B cell (primary cell): ENCODE measurements at regions not wholly inside any gene's neighbourhood (a gene's known extent, or its start where the extent isn't known, plus 50 kb on each side); places are given as distances from the start of the nearest gene placed in this dataset.

Source experiments
- ATAC-seq: fragments of 200-7000 bp; cut with Tn5 transposase; one replicate; pipeline ENCODE4 v1.10.0; 2021; ENCODE audit warnings: low read depth, mild to moderate bottlenecking, moderate number of reproducible peaks, moderate library complexity
- CTCF ChIA-PET: fragments of 350-600 bp; sonication (Branson Sonifier 250); formaldehyde crosslinking; loops from one replicate; lab custom pipeline; 2021; ENCODE audit warnings: antibody characterized with exemption, inconsistent platforms; lab: Charles Lee
- POLR2A ChIA-PET: fragments of 350-600 bp; sonication (Branson Sonifier 250); formaldehyde crosslinking; loops from one replicate; lab custom pipeline; 2021; ENCODE audit warnings: antibody characterized with exemption; lab: Charles Lee
- DNase-seq: peaks from one replicate; pipeline ENCODE4 v3.0.0; 2013
- H2AFZ ChIP-seq: 2 replicates; pipeline ENCODE4 v1.6.1; 2012; ENCODE audit warnings: mild to moderate bottlenecking, low read depth, low read length; ENCODE audit not compliant: insufficient read depth, poor library complexity, severe bottlenecking
- H3K27ac ChIP-seq, 2 donors: 1 replicate in 1 of 2; 2 replicates in 1 of 2; pipeline ENCODE4 v1.5.1; 2012 to 2013; ENCODE audit warnings: low read length in 2 of 2, mild to moderate bottlenecking in 2 of 2, moderate library complexity in 1 of 2
- H3K27me3 ChIP-seq, 4 experiments: fragments of 200-600 bp in 1 of 4; sonication (generic) in 1 of 4; replicated peaks in 1 of 4; 1 replicate in 2 of 4; 2 replicates in 2 of 4; pipeline versions ENCODE4 v1.6.1 to v1.7.0; 2013 to 2016; ENCODE audit warnings: low read length in 3 of 4, mild to moderate bottlenecking in 2 of 4, mixed read lengths in 1 of 4, moderate library complexity in 1 of 4; ENCODE audit not compliant: insufficient read depth in 4 of 4, control insufficient read depth in 3 of 4; ENCODE audit errors: control extremely low read depth in 1 of 4
- H3K36me3 ChIP-seq, 2 experiments: replicated peaks in 1 of 2; 1 replicate in 1 of 2; 2 replicates in 1 of 2; pipeline versions ENCODE4 v1.6.1 to v1.7.1; 2013; ENCODE audit warnings: low read length in 1 of 2; ENCODE audit not compliant: insufficient read depth in 2 of 2, control insufficient read depth in 1 of 2; ENCODE audit errors: control extremely low read depth in 1 of 2, extremely low read depth in 1 of 2
- H3K4me1 ChIP-seq, 2 donors: fragments of 200-600 bp in 1 of 2; sonication (generic) in 1 of 2; 1 replicate in 1 of 2; 2 replicates in 1 of 2; pipeline versions ENCODE4 v1.5.1 to v1.6.1; 2013 to 2017; ENCODE audit warnings: low read length in 2 of 2; ENCODE audit not compliant: control insufficient read depth in 2 of 2, insufficient read depth in 2 of 2
- H3K4me2 ChIP-seq: replicated peaks from 2 replicates; pipeline ENCODE3; 2012; ENCODE audit warnings: mild to moderate bottlenecking, low read depth, low read length; ENCODE audit not compliant: poor library complexity, severe bottlenecking
- H3K4me3 ChIP-seq, 5 experiments: fragments of 200-600 bp in 1 of 5; sonication (generic) in 1 of 5; 1 replicate in 3 of 5; 2 replicates in 2 of 5; pipeline versions ENCODE4 v1.5.1 to v1.7.0; 2011 to 2016; ENCODE audit warnings: low read length in 4 of 5, mild to moderate bottlenecking in 4 of 5, low read depth in 2 of 5, control low read depth in 1 of 5, moderate library complexity in 1 of 5; ENCODE audit not compliant: insufficient read depth in 1 of 5; ENCODE audit errors: control extremely low read depth in 1 of 5, extremely low read depth in 1 of 5
- H3K79me2 ChIP-seq: fragments of 200-600 bp; sonication (generic); one replicate; pipeline ENCODE4 v1.6.0; 2016; ENCODE audit warnings: low read length; ENCODE audit not compliant: control insufficient read depth, insufficient read depth
- H3K9ac ChIP-seq: fragments of 200-600 bp; sonication (generic); 2 replicates; pipeline ENCODE4 v1.6.1; 2017; ENCODE audit warnings: mild to moderate bottlenecking, low read length, moderate library complexity
- H3K9me3 ChIP-seq, 3 donors: one replicate each; pipeline versions ENCODE4 v1.6.1 to v1.7.1; 2013; ENCODE audit warnings: low read length in 2 of 3; ENCODE audit not compliant: control insufficient read depth in 2 of 3, insufficient read depth in 1 of 3; ENCODE audit errors: control extremely low read depth in 1 of 3
- H4K20me1 ChIP-seq: 2 replicates; pipeline ENCODE4 v1.6.0; 2012; ENCODE audit warnings: mild to moderate bottlenecking, low read length; ENCODE audit not compliant: insufficient read depth, control insufficient read depth, poor library complexity, severe bottlenecking
- H3K27ac Mint-ChIP-seq: one replicate; pipeline ENCODE4 v1.8.0; 2021; ENCODE audit warnings: mixed read lengths
- H3K27me3 Mint-ChIP-seq: one replicate; pipeline ENCODE4 v1.8.0; 2021; ENCODE audit warnings: mixed read lengths
- H3K4me1 Mint-ChIP-seq: one replicate; pipeline ENCODE4 v1.8.0; 2021; ENCODE audit warnings: mixed read lengths
- H3K4me3 Mint-ChIP-seq: one replicate; pipeline ENCODE4 v1.8.0; 2021; ENCODE audit warnings: mixed read lengths
- H3K9me3 Mint-ChIP-seq: one replicate; pipeline ENCODE4 v1.8.0; 2022; ENCODE audit warnings: mixed read lengths; ENCODE audit not compliant: insufficient read depth
- EZH2 ChIP-seq: IDR thresholded peaks from 2 replicates; pipeline ENCODE4 v1.6.1; 2012; ENCODE audit warnings: borderline replicate concordance, low read depth, mild to moderate bottlenecking, moderate library complexity, low read length; ENCODE audit not compliant: insufficient read depth, poor library complexity, severe bottlenecking
- WGBS: methylation state at CpG from one replicate; pipeline ENCODE4 v1.1.5; 2013; ENCODE audit warnings: missing lambda C conversion rate; ENCODE audit not compliant: insufficient coverage; 5-methylcytosine and 5-hydroxymethylcytosine counted together
- intact Hi-C: fragments of 100-400 bp; cut with micrococcal nuclease; formaldehyde crosslinking; loops from one replicate; pipeline ENCODE4 v1.10.0; 2022
- TF ChIP-seq, protein P1 (sequence below): fragments of 200-600 bp; IDR thresholded peaks from one replicate; pipeline ENCODE4 v1.8.0; 2022; ENCODE audit warnings: antibody characterized with exemption, mild to moderate bottlenecking

DNA sequence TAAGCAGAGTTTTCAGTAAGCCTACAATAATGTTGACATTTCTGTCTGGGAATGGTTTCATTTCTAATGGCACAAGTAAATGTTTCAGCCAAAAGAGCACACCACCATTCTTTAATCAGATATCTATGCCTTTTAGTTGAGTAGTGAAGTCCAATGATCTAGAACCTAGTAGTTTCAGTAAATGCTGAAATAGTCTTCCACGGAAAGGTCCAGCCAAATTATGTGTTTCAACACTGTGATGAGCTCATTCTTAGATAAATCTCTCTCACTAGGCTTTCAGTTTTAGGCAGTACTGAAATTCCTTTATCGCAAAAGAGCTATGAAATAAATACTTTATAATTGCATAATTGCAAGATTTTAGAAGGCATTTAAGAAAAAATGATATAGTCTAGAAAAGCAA is 816.8 kb upstream of the PCDH9 start:
- no peak overlapping the region for H3K4me3 Mint-ChIP-seq
- ChIA-PET CTCF (no interaction called here), POLR2A (no interaction called here)
- H3K9me3 Mint-ChIP-seq = peaks cover 4% of the 10 kb centered on the region
- no peaks in the 10 kb centered on the region for H3K4me1 Mint-ChIP-seq
- Histone ChIP-seq H3K9me3 (peaks cover 0 to 4% (median 3%) of the 10 kb centered on the region in 3 donors), H3K36me3 (no peaks in the 10 kb centered on the region), H3K4me3 (no peak overlapping the region), H4K20me1 (no peaks in the 10 kb centered on the region), H3K4me2 (no peak overlapping the region), H3K4me1 (no peaks in the 10 kb centered on the region), H3K27ac (no peak overlapping the region), H3K79me2 (no peaks in the 10 kb centered on the region), H3K9ac (no peak overlapping the region), H3K27me3 (no peaks in the 10 kb centered on the region), H2AFZ (no peak overlapping the region)
- WGBS = no CpG with 5 or more reads among the region's 2 CpGs
- DNase-seq (no peak), ATAC-seq (no peak)
- intact Hi-C loops = no loop called here
- H3K27ac Mint-ChIP-seq = no peak overlapping the region
- TF ChIP-seq, protein P1, sequence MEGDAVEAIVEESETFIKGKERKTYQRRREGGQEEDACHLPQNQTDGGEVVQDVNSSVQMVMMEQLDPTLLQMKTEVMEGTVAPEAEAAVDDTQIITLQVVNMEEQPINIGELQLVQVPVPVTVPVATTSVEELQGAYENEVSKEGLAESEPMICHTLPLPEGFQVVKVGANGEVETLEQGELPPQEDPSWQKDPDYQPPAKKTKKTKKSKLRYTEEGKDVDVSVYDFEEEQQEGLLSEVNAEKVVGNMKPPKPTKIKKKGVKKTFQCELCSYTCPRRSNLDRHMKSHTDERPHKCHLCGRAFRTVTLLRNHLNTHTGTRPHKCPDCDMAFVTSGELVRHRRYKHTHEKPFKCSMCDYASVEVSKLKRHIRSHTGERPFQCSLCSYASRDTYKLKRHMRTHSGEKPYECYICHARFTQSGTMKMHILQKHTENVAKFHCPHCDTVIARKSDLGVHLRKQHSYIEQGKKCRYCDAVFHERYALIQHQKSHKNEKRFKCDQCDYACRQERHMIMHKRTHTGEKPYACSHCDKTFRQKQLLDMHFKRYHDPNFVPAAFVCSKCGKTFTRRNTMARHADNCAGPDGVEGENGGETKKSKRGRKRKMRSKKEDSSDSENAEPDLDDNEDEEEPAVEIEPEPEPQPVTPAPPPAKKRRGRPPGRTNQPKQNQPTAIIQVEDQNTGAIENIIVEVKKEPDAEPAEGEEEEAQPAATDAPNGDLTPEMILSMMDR = no peak
- no peak for TF ChIP-seq EZH2
- H3K27me3 Mint-ChIP-seq = no peaks in the 10 kb centered on the region

DNA sequence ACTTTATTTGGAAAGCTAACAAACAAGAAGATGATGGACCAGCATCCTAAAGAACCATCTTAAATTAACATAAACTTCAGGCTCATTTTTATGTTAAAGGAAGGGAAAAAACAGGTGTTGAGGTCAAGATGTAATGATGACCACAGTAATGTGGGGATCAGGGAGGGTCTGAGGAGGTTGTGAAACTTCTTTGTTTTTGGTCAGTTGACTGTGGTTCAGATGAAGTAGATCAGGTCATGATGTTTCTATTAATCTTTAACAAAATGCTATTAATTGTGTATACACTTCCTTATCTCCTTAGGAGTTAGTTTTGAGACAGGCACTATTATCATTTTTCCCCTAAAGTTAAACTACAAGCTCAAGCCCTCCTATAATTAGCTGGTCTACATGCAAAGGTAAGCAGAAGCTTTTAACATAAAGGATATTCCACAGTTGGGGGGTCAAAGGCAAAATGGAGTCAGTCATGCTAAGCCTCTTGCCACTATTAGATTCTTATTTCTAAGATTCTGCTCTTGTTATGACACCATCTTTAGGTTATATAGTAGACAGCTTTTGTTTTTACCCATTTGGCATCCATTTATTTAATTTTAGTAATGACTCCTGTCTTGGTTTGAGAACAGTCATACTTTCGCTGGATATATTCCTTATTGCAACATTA is 800.1 kb upstream of the PCDH9 start:
- no peaks in the 10 kb centered on the region for H3K27me3 ChIP-seq
- Mint-ChIP-seq H3K27me3 (no peaks in the 10 kb centered on the region), H3K4me3 (no peak overlapping the region), H3K27ac (no peak overlapping the region), H3K9me3 (no peaks in the 10 kb centered on the region), H3K4me1 (no peaks in the 10 kb centered on the region)
- H3K79me2 ChIP-seq = no peaks in the 10 kb centered on the region
- H3K4me2 ChIP-seq = no peak overlapping the region
- ChIA-PET CTCF (no interaction called here), POLR2A (no interaction called here)
- peaks cover 0 to under 1% (median 0%) of the 10 kb centered on the region in 3 donors for H3K9me3 ChIP-seq
- intact Hi-C loops = no loop called here
- WGBS = no CpG with 5 or more reads among the region's 1 CpG
- no peak overlapping the region for H3K9ac ChIP-seq
- H3K4me3 ChIP-seq = no peak overlapping the region
- no peaks in the 10 kb centered on the region for H4K20me1 ChIP-seq
- no peaks in the 10 kb centered on the region for H3K4me1 ChIP-seq
- ATAC-seq = no peak
- TF ChIP-seq, protein P1 = no peak
- no peak for TF ChIP-seq EZH2
- DNase-seq = no peak
- H3K36me3 ChIP-seq = no peaks in the 10 kb centered on the region
- no peak overlapping the region for H3K27ac ChIP-seq
- H2AFZ ChIP-seq = no peak overlapping the region
